IgD-negative memory B cell (primary cell): ENCODE measurements at regions not wholly inside any gene's neighbourhood (a gene's known extent, or its start where the extent isn't known, plus 50 kb on each side); places are given as distances from the start of the nearest gene placed in this dataset.

Experiments used
- H3K27ac Mint-ChIP-seq, 3 donors: one replicate each; pipeline ENCODE4 v1.8.0; 2020 to 2022; ENCODE audit warnings: mild to moderate bottlenecking in 3 of 3, mixed read lengths in 3 of 3, moderate library complexity in 1 of 3
- H3K27me3 Mint-ChIP-seq: one replicate; pipeline ENCODE4 v1.8.0; 2021; ENCODE audit warnings: mixed read lengths
- H3K36me3 Mint-ChIP-seq: one replicate; pipeline ENCODE4 v1.8.0; 2020; ENCODE audit warnings: mild to moderate bottlenecking, mixed read lengths
- H3K4me1 Mint-ChIP-seq, 3 donors: one replicate each; pipeline ENCODE4 v1.8.0; 2020 to 2022; ENCODE audit warnings: mixed read lengths in 3 of 3, mild to moderate bottlenecking in 1 of 3
- H3K4me3 Mint-ChIP-seq, 4 donors: one replicate each; pipeline ENCODE4 v1.8.0; 2020 to 2022; ENCODE audit warnings: mild to moderate bottlenecking in 4 of 4, mixed read lengths in 4 of 4, moderate library complexity in 3 of 4
- H3K9me3 Mint-ChIP-seq, 3 donors: one replicate each; pipeline ENCODE4 v1.8.0; 2020 to 2021; ENCODE audit warnings: mixed read lengths in 3 of 3, mild to moderate bottlenecking in 1 of 3

DNA sequence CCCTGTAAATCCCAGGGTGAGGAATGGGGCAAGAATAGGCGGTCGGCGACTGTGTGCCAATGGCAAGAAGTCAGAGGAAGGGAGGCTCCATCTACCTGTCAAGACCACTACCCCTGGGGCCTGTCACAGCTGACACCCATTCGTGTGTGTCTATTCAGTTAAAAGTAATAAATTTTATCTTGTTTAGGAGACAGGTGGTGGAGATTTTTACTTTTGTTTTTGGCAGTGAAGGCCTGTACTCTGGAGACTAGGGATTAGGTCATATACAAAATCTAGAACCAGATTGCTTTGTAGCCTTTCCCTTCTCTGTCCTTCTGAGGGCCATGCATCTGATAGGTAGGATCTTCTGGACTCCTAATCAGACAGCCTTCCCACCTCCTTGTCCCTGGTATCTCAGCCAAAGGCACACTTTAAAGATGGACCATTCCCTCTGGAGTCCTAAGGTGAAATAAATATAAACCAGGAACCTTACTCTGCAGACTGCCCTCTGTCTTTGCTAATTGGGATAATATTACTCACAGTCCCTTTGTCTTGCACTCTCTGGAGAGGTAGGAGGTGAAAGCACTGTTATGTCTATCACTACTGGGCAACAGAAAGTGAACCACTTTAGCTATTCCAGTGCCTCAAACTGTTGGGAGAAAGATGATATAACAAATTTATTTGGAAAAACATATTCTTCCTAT is 213.2 kb upstream of the ACTBL2 start:
- Mint-ChIP-seq H3K27ac (no peak overlapping the region), H3K36me3 (no peaks in the 10 kb centered on the region), H3K9me3 (no peaks in the 10 kb centered on the region), H3K27me3 (peaks cover 1% of the 10 kb centered on the region), H3K4me3 (no peak overlapping the region), H3K4me1 (no peaks in the 10 kb centered on the region)

DNA sequence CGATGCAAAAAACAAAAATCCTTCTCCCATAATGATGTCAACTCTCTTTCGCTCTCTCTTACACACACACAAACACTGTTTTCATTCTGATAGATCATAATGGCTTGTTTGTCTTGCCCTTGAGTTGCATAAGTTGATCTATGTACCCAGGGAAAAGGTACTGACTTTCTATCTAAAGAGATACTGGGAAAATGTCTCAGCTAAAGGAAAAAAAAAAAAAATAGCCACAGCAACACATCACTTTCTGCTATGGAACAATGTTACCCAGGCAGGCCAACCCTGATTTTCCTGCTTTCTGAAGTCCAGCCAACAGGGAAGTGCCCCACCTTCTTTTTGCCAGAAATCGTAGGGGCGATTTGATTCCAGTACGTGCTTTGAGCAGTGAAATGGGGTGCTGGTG is 212.6 kb upstream of the ACTBL2 start:
- H3K27ac Mint-ChIP-seq, result no peak overlapping the region
- H3K9me3 Mint-ChIP-seq, result no peaks in the 10 kb centered on the region
- no peak overlapping the region for H3K4me3 Mint-ChIP-seq

DNA sequence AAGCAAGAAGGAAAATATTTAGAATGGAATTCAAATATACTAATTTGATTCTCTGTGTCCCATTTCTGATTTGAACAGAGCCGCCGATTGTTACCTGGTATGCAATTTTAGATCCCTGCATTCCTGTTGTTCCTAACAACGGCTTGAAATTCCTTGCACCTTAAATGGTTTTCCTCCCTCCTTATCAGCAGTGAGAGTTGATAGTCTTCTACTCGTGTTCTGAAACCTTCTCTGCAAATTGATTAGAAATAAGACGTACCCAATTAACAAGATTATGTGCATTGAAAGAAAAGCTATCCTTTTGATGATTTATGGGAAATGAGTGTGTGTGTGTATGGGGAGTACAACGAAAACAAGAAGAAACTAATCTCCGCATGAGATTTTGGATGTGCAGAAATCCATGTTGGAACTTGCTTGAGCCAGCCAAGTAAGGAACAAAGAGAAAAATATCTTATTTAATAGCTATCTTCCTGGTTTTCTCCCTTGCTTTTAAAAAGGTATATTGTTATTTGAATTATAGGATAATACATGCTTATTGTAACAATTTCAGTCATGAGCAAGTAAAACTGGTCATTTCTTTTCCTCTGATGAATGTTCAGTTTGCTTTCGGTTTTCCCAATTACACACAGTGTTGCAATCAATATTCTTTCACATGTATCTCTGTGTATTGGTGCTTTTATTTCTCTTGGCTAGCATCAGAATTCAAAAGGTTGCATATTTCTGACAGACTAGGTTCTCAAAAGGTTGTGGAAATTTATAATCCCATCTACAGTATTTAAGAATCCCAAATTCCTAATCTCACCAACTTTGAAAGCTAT is 211.1 kb upstream of the ACTBL2 start:
- Mint-ChIP-seq H3K4me3 (no peak overlapping the region), H3K4me1 (no peaks in the 10 kb centered on the region), H3K9me3 (no peaks in the 10 kb centered on the region), H3K27me3 (peaks cover 1% of the 10 kb centered on the region), H3K36me3 (no peaks in the 10 kb centered on the region), H3K27ac (no peak overlapping the region)

More for the DNA sequence above, 212.6 kb upstream of the ACTBL2 start:
- H3K27me3 Mint-ChIP-seq, result peaks cover 1% of the 10 kb centered on the region
- H3K36me3 Mint-ChIP-seq, result no peaks in the 10 kb centered on the region
- H3K4me1 Mint-ChIP-seq, result no peaks in the 10 kb centered on the region

DNA sequence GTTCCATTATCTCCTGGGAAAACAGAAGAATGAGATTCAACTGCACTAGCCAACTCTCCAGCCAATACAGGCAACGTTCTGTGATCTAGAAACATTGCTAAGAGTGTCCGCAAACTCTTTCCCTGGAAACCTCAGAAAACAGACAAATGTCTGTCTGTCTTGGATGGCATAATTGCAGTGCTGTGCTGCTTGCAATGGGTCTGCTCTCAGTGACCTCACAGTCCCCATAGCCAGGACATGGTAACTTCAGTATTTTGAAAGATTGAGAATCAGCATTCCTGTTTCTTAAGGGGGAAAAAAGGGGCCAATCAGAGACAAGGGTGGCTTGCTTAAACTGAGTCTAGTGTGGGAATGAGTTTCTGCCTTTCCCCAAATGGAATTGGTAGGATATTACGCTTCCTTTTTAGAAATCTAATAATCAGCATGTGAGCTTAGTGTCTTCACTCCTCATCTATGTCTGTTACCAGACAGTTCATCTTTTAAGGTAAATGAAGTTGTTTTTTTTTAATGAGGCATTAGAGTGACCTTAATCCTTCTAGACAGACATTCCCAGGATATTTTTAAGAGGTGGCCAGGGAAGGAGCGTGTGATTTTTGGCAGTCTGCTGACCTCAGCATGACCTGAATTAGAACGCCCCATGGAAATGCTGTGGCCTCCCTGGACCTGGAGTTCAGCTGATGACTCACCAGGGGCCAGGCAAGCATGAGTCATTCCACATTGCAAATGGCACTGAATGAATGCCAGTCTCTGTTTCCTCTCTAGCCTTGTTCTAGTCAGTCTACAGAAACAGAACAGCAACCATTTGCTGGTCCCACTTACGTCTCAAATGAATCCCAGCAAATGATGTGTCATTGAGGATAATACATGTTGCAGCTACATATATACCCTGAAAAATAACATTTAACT is 210.2 kb upstream of the ACTBL2 start:
- no peaks in the 10 kb centered on the region for H3K9me3 Mint-ChIP-seq
- H3K4me3 Mint-ChIP-seq, result no peak overlapping the region
- peaks cover 2% of the 10 kb centered on the region for H3K27me3 Mint-ChIP-seq
- no peaks in the 10 kb centered on the region for H3K4me1 Mint-ChIP-seq
- no peaks in the 10 kb centered on the region for H3K36me3 Mint-ChIP-seq
- no peak overlapping the region for H3K27ac Mint-ChIP-seq

DNA sequence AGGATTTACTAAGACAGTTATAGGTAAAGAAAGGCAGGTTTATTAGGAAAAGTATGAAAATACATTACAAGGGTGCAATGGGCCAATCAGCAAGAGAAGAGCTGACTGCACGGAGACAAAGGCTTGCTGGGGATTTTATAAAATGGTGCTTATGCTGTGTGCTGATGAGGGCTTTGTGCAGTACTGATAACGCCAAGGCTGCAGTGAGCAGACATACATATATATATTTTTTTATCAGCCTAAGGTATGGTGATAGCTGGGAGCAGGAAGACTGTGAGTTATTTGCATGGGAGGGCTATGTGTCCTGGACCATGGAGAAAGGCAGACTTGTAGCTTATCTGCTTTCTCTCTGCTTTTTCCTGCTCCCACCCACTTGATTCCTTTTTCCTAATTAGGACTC is 208.1 kb upstream of the ACTBL2 start:
- H3K4me1 Mint-ChIP-seq, result no peaks in the 10 kb centered on the region
- H3K36me3 Mint-ChIP-seq, result no peaks in the 10 kb centered on the region
- no peak overlapping the region for H3K27ac Mint-ChIP-seq
- H3K9me3 Mint-ChIP-seq, result no peaks in the 10 kb centered on the region
- no peak overlapping the region for H3K4me3 Mint-ChIP-seq
- H3K27me3 Mint-ChIP-seq, result peaks cover 4% of the 10 kb centered on the region

DNA sequence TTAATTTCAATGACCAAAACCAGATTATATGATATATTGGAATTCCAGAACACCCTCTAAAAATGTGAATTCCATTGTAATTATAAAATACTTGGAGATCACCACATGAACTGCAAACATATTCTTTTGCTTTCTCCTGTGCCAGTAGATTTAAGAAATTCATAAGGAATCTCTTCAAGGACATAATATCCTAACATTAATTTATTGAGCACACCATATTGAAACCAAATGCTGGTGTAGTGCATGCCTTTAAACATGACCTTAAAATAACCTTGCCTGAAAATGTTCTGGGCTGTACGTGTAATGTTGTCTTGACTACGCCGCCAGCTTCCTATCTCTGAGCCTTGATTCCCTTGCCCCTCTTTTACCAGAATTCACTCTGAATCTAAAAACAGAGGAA is 205.0 kb upstream of the ACTBL2 start:
- H3K27ac Mint-ChIP-seq, result no peak overlapping the region
- peaks cover 3% of the 10 kb centered on the region for H3K27me3 Mint-ChIP-seq
- no peak overlapping the region for H3K4me3 Mint-ChIP-seq
- H3K36me3 Mint-ChIP-seq, result no peaks in the 10 kb centered on the region
- H3K9me3 Mint-ChIP-seq, result no peaks in the 10 kb centered on the region
- H3K4me1 Mint-ChIP-seq, result peaks cover 0 to 1% (median 0%) of the 10 kb centered on the region in 3 donors

DNA sequence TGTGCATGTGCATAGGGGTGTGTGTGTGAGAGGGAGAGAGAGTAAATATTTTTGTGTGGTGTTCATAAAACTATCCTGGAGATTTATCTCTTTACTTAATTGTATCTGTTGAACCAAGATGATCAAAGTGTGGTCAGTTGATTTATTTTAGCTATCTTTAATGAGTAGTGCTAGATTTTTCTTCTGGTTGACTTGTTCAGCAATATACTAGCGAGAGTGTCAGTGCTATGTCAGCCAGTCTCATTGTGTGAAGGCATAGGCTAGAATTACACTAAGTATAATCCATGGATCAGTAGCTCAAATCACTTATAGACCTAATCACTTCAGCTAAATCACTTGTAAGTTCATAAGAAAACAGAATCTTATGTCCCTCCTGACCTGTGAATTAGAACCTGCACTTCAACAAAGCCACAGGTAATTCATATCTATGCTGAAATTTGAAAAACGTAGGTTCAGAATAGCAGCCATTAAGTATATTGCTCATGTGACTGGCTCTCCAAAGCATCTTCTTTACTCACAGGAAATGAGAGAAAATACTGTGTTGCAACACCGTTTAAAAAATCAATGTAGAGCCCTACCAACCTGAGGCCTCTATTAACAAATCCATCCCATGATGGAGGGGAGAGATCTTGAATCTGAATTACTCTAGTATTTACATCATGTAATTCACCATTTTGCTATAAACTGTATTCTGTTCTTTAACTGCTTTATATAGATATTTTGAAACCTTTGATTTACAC is 203.1 kb upstream of the ACTBL2 start:
- Mint-ChIP-seq H3K27me3 (peaks cover 3% of the 10 kb centered on the region), H3K4me1 (peaks cover 0 to 1% (median 0%) of the 10 kb centered on the region in 3 donors), H3K27ac (no peak overlapping the region), H3K4me3 (no peak overlapping the region), H3K9me3 (no peaks in the 10 kb centered on the region), H3K36me3 (no peaks in the 10 kb centered on the region)

DNA sequence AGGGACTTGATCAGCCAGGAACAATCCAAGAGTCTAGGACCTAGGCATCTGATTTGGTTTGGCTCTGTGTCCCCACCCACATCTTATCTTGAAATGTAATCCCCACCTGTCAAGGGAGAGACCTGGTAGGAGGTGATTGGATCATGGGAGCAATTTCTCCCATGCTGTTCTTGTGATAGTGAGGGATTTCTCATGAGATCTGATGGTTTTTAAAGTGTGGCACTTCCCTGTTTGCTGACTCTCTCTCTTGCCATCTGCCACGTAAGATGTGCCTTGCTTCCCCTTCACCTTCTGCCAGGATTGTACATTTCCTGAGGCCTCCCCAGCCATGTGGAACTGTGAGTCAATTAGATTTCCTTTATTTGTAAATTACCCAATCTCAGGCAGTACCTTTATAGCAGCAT is 201.7 kb upstream of the ACTBL2 start:
- Mint-ChIP-seq H3K27me3 (peaks cover 3% of the 10 kb centered on the region), H3K4me3 (no peak overlapping the region), H3K4me1 (peaks cover 0 to 1% (median 0%) of the 10 kb centered on the region in 3 donors), H3K36me3 (no peaks in the 10 kb centered on the region), H3K9me3 (peaks cover 0 to 3% (median 0%) of the 10 kb centered on the region in 3 donors), H3K27ac (no peak overlapping the region)

DNA sequence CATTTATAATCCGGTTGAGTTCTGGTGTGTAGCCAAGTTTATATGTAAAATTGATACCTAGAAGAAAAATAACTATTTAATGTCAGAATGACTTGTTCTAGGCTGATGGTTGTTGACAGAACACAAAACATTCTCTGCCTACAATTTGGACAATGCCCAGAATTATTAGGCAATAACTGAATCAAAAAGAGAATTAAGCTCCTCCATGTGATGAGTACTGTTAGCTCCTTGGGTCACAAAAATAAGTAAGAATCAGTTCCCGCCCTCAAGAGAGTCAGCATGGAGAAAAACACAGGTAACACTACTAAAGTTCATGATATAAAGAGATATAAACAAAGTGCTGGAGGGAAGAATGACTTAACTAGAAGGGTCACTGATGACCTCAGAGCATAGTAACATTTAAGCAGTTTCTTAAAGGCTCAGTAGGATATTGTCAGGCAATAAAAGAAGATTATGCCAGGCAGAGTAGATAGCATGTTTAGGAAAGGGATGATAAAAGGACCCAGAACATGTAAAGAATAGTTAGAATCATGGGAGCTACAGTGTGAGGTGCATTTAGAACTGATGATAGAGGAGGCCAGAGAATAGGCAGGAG is 200.5 kb upstream of the ACTBL2 start:
- H3K27ac Mint-ChIP-seq, result no peak overlapping the region
- H3K9me3 Mint-ChIP-seq, result peaks cover 0 to 3% (median 0%) of the 10 kb centered on the region in 3 donors
- H3K36me3 Mint-ChIP-seq, result no peaks in the 10 kb centered on the region
- no peak overlapping the region for H3K4me3 Mint-ChIP-seq
- peaks cover 0 to 1% (median 0%) of the 10 kb centered on the region in 3 donors for H3K4me1 Mint-ChIP-seq
- peaks cover 3% of the 10 kb centered on the region for H3K27me3 Mint-ChIP-seq

DNA sequence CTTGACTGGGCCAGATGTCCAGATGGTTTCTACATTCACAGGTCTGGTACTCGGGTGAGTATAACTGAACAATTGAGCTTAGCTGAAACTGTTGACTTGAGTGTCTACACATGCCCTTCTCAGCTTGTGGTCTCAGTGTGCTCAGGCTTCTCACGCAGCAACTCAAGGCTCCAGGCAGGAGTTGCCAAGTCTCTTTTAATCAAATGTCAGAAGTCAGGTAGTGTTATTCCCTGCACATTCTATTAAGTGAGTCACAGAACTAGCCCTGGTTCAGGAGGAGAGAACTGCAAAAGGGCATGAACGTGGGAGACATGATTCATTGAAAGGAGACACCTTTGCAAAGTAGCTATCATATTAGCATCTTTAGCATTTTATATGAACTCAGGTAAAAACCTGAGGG is 199.3 kb upstream of the ACTBL2 start:
- H3K36me3 Mint-ChIP-seq, result no peaks in the 10 kb centered on the region
- H3K9me3 Mint-ChIP-seq, result peaks cover 0 to 3% (median 0%) of the 10 kb centered on the region in 3 donors
- H3K27ac Mint-ChIP-seq, result no peak overlapping the region
- H3K27me3 Mint-ChIP-seq, result peaks cover 4% of the 10 kb centered on the region
- peaks cover 0 to 1% (median 0%) of the 10 kb centered on the region in 3 donors for H3K4me1 Mint-ChIP-seq
- no peak overlapping the region for H3K4me3 Mint-ChIP-seq

DNA sequence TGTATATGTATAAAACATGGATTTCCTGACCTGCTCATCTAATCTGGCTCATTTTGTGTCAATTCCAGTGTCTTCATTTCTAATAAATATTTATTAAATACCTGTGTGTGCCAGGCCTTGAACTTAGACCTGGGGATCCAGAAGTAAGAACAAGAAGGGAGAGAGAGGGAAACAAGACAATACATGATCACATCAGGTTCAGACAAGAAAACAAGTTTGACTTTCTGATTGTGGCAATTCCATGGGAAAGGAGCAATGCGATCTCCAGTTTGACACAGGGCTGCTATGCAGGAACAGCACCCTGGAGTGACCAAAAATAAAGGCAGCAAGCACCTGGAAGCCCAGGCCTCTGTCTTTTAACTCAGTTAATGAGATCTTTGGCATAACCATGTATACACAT is 198.1 kb upstream of the ACTBL2 start:
- Mint-ChIP-seq H3K9me3 (peaks cover 0 to 3% (median 0%) of the 10 kb centered on the region in 3 donors), H3K27me3 (peaks cover 7% of the 10 kb centered on the region), H3K4me3 (no peak overlapping the region), H3K4me1 (peaks cover 0 to 1% (median 0%) of the 10 kb centered on the region in 3 donors), H3K36me3 (no peaks in the 10 kb centered on the region), H3K27ac (no peak overlapping the region)

DNA sequence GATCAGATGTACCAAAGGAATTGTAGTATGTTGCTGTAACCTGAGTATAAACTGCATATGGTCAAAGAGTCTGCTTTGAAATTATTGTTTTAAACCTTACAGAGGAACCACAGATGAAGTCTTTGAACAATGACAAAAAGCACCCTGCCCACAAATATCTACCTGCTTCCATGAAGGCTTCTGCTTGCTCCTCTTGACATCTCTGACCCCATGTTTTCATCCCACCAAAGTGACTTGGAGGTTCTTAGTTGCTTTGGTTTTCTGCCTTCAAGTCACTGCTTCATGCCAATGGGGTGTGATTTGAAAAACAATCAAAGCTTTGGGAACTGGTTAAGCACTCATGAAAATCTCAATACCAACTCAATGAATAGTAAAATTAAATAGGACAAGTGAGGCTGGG is 194.6 kb upstream of the ACTBL2 start:
- H3K36me3 Mint-ChIP-seq, result no peaks in the 10 kb centered on the region
- H3K27ac Mint-ChIP-seq, result no peak overlapping the region
- peaks cover 0 to 4% (median 0%) of the 10 kb centered on the region in 3 donors for H3K9me3 Mint-ChIP-seq
- H3K27me3 Mint-ChIP-seq, result peaks cover 9% of the 10 kb centered on the region
- H3K4me3 Mint-ChIP-seq, result no peak overlapping the region
- no peaks in the 10 kb centered on the region for H3K4me1 Mint-ChIP-seq

DNA sequence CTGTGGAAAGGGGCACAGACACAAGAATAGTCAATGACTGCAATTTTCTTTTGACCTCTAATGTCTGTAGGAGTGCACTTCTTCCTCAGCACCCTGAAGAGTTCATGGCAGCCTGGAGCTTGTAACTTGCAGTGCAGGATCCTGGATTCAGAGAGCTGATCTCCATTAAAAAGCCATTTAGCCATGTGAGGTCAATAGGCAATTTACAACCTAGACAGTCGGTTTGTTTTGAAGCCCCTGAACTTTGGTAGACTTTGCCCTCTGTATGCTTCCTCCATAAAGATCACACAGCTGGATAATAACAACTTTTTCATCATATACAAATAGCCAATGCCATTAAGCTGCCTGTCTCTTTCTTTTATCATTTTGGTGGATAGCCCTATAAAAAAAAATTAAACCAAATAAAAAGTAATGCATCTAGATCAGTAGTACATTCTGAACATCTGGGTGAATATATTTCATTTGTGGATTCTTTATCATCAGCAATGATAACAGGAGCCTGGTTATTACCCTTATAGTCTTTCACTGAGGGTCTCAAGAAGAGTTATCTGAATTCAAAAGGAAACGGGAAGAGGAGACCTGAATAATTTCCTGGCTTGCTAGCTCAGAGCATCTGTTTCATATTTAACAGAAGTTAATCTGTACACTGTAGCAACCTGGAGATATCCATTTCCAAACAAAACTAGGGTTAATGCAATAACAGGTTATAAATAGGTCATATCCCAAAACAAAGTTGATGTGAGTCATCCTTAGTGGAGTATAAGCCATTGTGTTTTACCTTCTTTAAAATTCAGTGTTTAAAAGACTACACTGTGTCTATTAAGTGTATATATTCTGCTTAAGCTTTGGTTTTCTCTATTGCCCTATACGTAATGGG is 193.8 kb upstream of the ACTBL2 start:
- Mint-ChIP-seq H3K4me1 (no peaks in the 10 kb centered on the region), H3K4me3 (no peak overlapping the region), H3K27ac (no peak overlapping the region), H3K9me3 (peaks cover 0 to 4% (median 0%) of the 10 kb centered on the region in 3 donors), H3K36me3 (no peaks in the 10 kb centered on the region), H3K27me3 (peaks cover 9% of the 10 kb centered on the region)
